ENCODE measurements at regions not wholly inside any gene's neighbourhood (a gene's known extent, or its start where the extent isn't known, plus 50 kb on each side); places are given as distances from the start of the nearest gene placed in this dataset.

- in situ Hi-C loops (cut with MboI) = no loop called here
- H4K20me1 ChIP-seq (ENCODE audit: insufficient read depth) = no peaks in the 10 kb centered on the region
- H3K4me2 ChIP-seq (ENCODE audit: unreplicated experiment) = no peak overlapping the region
- H3K79me2 ChIP-seq (ENCODE audit: insufficient read depth) = no peaks in the 10 kb centered on the region
- H3K36me3 ChIP-seq (ENCODE audit: low read depth) = no peaks in the 10 kb centered on the region
- 94 to 100% methylated on average over 5 of the region's 5 CpGs for WGBS, 2 experiments (ENCODE audit: low coverage in 1 of 2, low lambda C conversion rate in 2 of 2, missing lambda C conversion rate in 2 of 2)
- H3K4me3 ChIP-seq = no peak overlapping the region
- no peaks in the 10 kb centered on the region for H3K9me2 ChIP-seq (ENCODE audit: insufficient read depth)
- no peaks in the 10 kb centered on the region for H3K9me3 ChIP-seq (ENCODE audit: low read depth)
- no peaks in the 10 kb centered on the region for H3K27me3 ChIP-seq (replicated peaks; ENCODE audit: insufficient read depth)
- H3K27ac ChIP-seq = no peak overlapping the region
- no peak for DNase-seq
- TF ChIP-seq EZH2phosphoT487 (IDR thresholded peaks at IDR 0.05; ENCODE audit: insufficient read depth, low read depth) = no peak
- no peak overlapping the region for H2AFZ ChIP-seq
- H3K4me1 ChIP-seq (ENCODE audit: insufficient read depth) = no peaks in the 10 kb centered on the region
- no peak overlapping the region for H3K9ac ChIP-seq
- no peaks in the 10 kb centered on the region for H3F3A ChIP-seq (ENCODE audit: insufficient read depth)
Observed at GRCh38 chr2:58585233-58585632, 344.1 kb upstream of the FANCL start.

GRCh38 chr2:58584606-58585118, 343.5 kb upstream of the FANCL start:
- no peak for TF ChIP-seq EZH2phosphoT487 (IDR thresholded peaks at IDR 0.05; ENCODE audit: insufficient read depth, low read depth)
- TF ChIP-seq EZH2 (IDR thresholded peaks at IDR 0.05; ENCODE audit: insufficient read depth, poor library complexity, severe bottlenecking) = no peak
- no peaks in the 10 kb centered on the region for H3K9me2 ChIP-seq (ENCODE audit: insufficient read depth)
- 60 to 65% methylated on average over 4 of the region's 4 CpGs for WGBS, 2 experiments (ENCODE audit: low coverage in 1 of 2, low lambda C conversion rate in 2 of 2, missing lambda C conversion rate in 2 of 2)
- no peaks in the 10 kb centered on the region for H3K27me3 ChIP-seq (replicated peaks; ENCODE audit: insufficient read depth)
- no peak overlapping the region for H2AFZ ChIP-seq
- no peak overlapping the region for H3K4me3 ChIP-seq
- no peaks in the 10 kb centered on the region for H3K79me2 ChIP-seq (ENCODE audit: insufficient read depth)
- no peaks in the 10 kb centered on the region for H3K36me3 ChIP-seq (ENCODE audit: low read depth)
- H3K4me1 ChIP-seq (ENCODE audit: insufficient read depth) = no peaks in the 10 kb centered on the region
- no peak overlapping the region for H3K27ac ChIP-seq
- no peaks in the 10 kb centered on the region for H3F3A ChIP-seq (ENCODE audit: insufficient read depth)
- H4K20me1 ChIP-seq (ENCODE audit: insufficient read depth) = no peaks in the 10 kb centered on the region
- no peak for DNase-seq
- in situ Hi-C loops (cut with MboI) = no loop called here
- no peaks in the 10 kb centered on the region for H3K9me3 ChIP-seq (ENCODE audit: low read depth)
- no peak overlapping the region for H3K4me2 ChIP-seq (ENCODE audit: unreplicated experiment)
- H3K9ac ChIP-seq = no peak overlapping the region

DNA sequence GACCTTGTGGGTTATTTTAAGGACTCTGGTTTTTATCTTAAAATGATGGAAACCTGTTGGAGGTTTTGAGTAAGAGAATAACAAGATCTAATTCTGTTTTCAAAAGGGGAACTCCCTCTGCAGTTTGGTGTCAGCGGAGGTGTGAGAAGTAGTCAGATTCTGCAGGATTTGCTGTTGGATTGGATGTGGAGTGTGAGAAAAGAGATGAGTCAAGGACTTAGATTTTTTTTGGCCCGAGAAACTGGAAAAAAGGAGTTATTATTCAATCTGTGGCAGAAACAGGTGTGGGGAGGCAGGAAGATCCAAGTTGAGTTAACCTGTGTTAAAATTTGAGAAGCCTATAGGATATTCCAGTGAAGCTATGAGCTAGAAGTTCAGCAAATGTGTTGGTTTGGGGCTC, 337.2 kb upstream of the FANCL start:
- WGBS, 2 experiments (ENCODE audit: low coverage in 1 of 2, low lambda C conversion rate in 2 of 2, missing lambda C conversion rate in 2 of 2) = 77 to 83% methylated on average over 2 of the region's 2 CpGs
- Histone ChIP-seq H4K20me1 (ENCODE audit: insufficient read depth) (no peaks in the 10 kb centered on the region), H2AFZ (no peak overlapping the region), H3K4me3 (no peak overlapping the region), H3K79me2 (ENCODE audit: insufficient read depth) (no peaks in the 10 kb centered on the region), H3K9me3 (ENCODE audit: low read depth) (no peaks in the 10 kb centered on the region), H3K9me2 (ENCODE audit: insufficient read depth) (no peaks in the 10 kb centered on the region), H3K4me1 (ENCODE audit: insufficient read depth) (peaks cover 9% of the 10 kb centered on the region; the same call in 1 of the 2 replicates), H3K27me3 (replicated peaks; ENCODE audit: insufficient read depth) (no peaks in the 10 kb centered on the region), H3K4me2 (ENCODE audit: unreplicated experiment) (no peak overlapping the region), H3K36me3 (ENCODE audit: low read depth) (no peaks in the 10 kb centered on the region), H3K27ac (no peak overlapping the region), H3K9ac (no peak overlapping the region), H3F3A (ENCODE audit: insufficient read depth) (no peaks in the 10 kb centered on the region)
- no peak for TF ChIP-seq EZH2phosphoT487 (IDR thresholded peaks at IDR 0.05; ENCODE audit: insufficient read depth, low read depth)
- no peak for TF ChIP-seq EZH2 (IDR thresholded peaks at IDR 0.05; ENCODE audit: insufficient read depth, poor library complexity, severe bottlenecking)
- in situ Hi-C loops (cut with MboI) = no loop called here
- DNase-seq = no peak

- Histone ChIP-seq H3F3A (ENCODE audit: insufficient read depth) (peaks cover 7% of the 10 kb centered on the region; the same call in 1 of the 2 replicates), H4K20me1 (ENCODE audit: insufficient read depth) (no peaks in the 10 kb centered on the region), H3K9me3 (ENCODE audit: low read depth) (no peaks in the 10 kb centered on the region), H3K4me3 (no peak overlapping the region), H3K9me2 (ENCODE audit: insufficient read depth) (no peaks in the 10 kb centered on the region), H3K27ac (no peak overlapping the region), H3K4me2 (ENCODE audit: unreplicated experiment) (peak overlapping the region; percentile 26), H3K79me2 (ENCODE audit: insufficient read depth) (no peaks in the 10 kb centered on the region), H3K4me1 (ENCODE audit: insufficient read depth) (peaks cover 15% of the 10 kb centered on the region; the same call in 1 of the 2 replicates), H3K9ac (no peak overlapping the region), H3K27me3 (replicated peaks; ENCODE audit: insufficient read depth) (no peaks in the 10 kb centered on the region), H2AFZ (no peak overlapping the region), H3K36me3 (ENCODE audit: low read depth) (no peaks in the 10 kb centered on the region)
- TF ChIP-seq EZH2 (IDR thresholded peaks at IDR 0.05; ENCODE audit: insufficient read depth, poor library complexity, severe bottlenecking) (no peak), EZH2phosphoT487 (IDR thresholded peaks at IDR 0.05; ENCODE audit: insufficient read depth, low read depth) (no peak)
- in situ Hi-C loops (cut with MboI) = no loop called here
- WGBS, 2 experiments (ENCODE audit: low coverage in 1 of 2, low lambda C conversion rate in 2 of 2, missing lambda C conversion rate in 2 of 2) = 16 to 17% methylated on average over 4 of the region's 4 CpGs
- peak; percentile 55 for DNase-seq
Observed at GRCh38 chr2:58574873-58575272, 333.7 kb upstream of the FANCL start.

DNA sequence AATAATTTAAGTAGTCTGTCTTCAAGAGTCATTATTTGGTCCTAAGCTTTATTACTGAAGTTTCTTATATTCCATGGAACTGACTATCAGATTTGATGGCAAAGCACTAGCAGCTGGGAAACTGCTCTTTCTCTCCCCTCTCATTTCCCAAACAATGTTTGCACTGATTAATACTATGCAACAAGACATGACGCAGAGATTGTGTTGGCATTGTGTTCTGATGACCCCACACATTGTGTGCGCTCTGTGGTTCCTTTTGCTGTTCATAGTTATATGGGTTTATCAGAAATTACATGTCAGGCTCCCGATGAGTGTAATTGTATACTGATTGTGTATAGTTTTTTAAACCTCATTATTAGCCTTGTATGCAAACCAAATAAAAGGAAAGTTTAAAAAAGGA, 331.6 kb upstream of the FANCL start:
- H4K20me1 ChIP-seq (ENCODE audit: insufficient read depth) = no peaks in the 10 kb centered on the region
- H3K4me2 ChIP-seq (ENCODE audit: unreplicated experiment) = no peak overlapping the region
- no peaks in the 10 kb centered on the region for H3K9me2 ChIP-seq (ENCODE audit: insufficient read depth)
- in situ Hi-C loops (cut with MboI) = no loop called here
- no peak overlapping the region for H3K27ac ChIP-seq
- no peaks in the 10 kb centered on the region for H3K36me3 ChIP-seq (ENCODE audit: low read depth)
- H3K9me3 ChIP-seq (ENCODE audit: low read depth) = no peaks in the 10 kb centered on the region
- H3F3A ChIP-seq (ENCODE audit: insufficient read depth) = peaks cover 7% of the 10 kb centered on the region; the same call in 1 of the 2 replicates
- WGBS, 2 experiments (ENCODE audit: low coverage in 1 of 2, low lambda C conversion rate in 2 of 2, missing lambda C conversion rate in 2 of 2) = 95% methylated on average over 3 of the region's 3 CpGs
- no peak overlapping the region for H2AFZ ChIP-seq
- no peaks in the 10 kb centered on the region for H3K79me2 ChIP-seq (ENCODE audit: insufficient read depth)
- no peak overlapping the region for H3K9ac ChIP-seq
- TF ChIP-seq EZH2 (IDR thresholded peaks at IDR 0.05; ENCODE audit: insufficient read depth, poor library complexity, severe bottlenecking) (no peak), EZH2phosphoT487 (IDR thresholded peaks at IDR 0.05; ENCODE audit: insufficient read depth, low read depth) (no peak)
- no peaks in the 10 kb centered on the region for H3K27me3 ChIP-seq (replicated peaks; ENCODE audit: insufficient read depth)
- H3K4me3 ChIP-seq = no peak overlapping the region
- no peak for DNase-seq
- H3K4me1 ChIP-seq (ENCODE audit: insufficient read depth) = peaks cover 20% of the 10 kb centered on the region; the same call in 1 of the 2 replicates

Data from GM23248 (cell line).